SK-N-SH (cell line): ENCODE measurements at regions not wholly inside any gene's neighbourhood (a gene's known extent, or its start where the extent isn't known, plus 50 kb on each side); places are given as distances from the start of the nearest gene placed in this dataset.

Experiments
- CTCF ChIA-PET: fragments of 300-600, 350-600 bp; formaldehyde crosslinking; extraction: SDS; loops from one replicate; lab custom pipeline; 2021; lab: Yijun Ruan, JAX
- POLR2A ChIA-PET: fragments of 350-600 bp; sonication (Branson Sonifier 250); formaldehyde crosslinking; extraction: SDS; loops from one replicate; lab custom pipeline; 2020; ENCODE audit warnings: antibody characterized with exemption, inconsistent platforms; lab: Yijun Ruan, JAX
- DNase-seq: peaks from one replicate; pipeline ENCODE4 v3.0.0; 2012
- H2AFZ ChIP-seq: fragments of 200-600 bp; sonication (generic); 2 replicates; pipeline ENCODE4 v1.8.1; 2016; ENCODE audit warnings: antibody characterized with exemption, mild to moderate bottlenecking, low read depth
- H3F3A ChIP-seq: fragments of 200-600 bp; sonication (generic); replicated peaks from 2 replicates; pipeline ENCODE3; 2016; ENCODE audit warnings: antibody characterized with exemption, mild to moderate bottlenecking; ENCODE audit not compliant: insufficient read depth
- H3K27ac ChIP-seq, 2 experiments: fragments of 200-500 bp in 1 of 2; fragments of 200-600 bp in 1 of 2; sonication (Bioruptor generic) in 1 of 2; sonication (generic), shearing (Covaris generic) in 1 of 2; 2 replicates each; pipeline versions ENCODE4 v1.5.1 to v1.6.1; 2014 to 2016; ENCODE audit warnings: low read depth in 2 of 2, inconsistent platforms in 1 of 2, low read length in 1 of 2, mild to moderate bottlenecking in 1 of 2, mixed read lengths in 1 of 2
- H3K27me3 ChIP-seq: fragments of 200-600 bp; sonication (generic), shearing (Covaris generic); 2 replicates; pipeline ENCODE4 v1.6.1; 2016; ENCODE audit warnings: mixed run types; ENCODE audit not compliant: insufficient read depth
- H3K36me3 ChIP-seq, 2 experiments: fragments of 200-500 bp in 1 of 2; fragments of 200-600 bp in 1 of 2; sonication (Bioruptor generic) in 1 of 2; sonication (generic) in 1 of 2; replicated peaks in 1 of 2; 2 replicates each; pipeline versions ENCODE3 to v1.5.1; 2014 to 2016; ENCODE audit warnings: low read length in 1 of 2, mild to moderate bottlenecking in 1 of 2; ENCODE audit not compliant: insufficient read depth in 2 of 2, control insufficient read depth in 1 of 2
- H3K4me1 ChIP-seq, 2 experiments: fragments of 200-500 bp in 1 of 2; fragments of 200-600 bp in 1 of 2; sonication (Bioruptor generic) in 1 of 2; sonication (generic), shearing (Covaris generic) in 1 of 2; 2 replicates each; pipeline versions ENCODE4 v1.5.1 to v1.6.1; 2014 to 2016; ENCODE audit warnings: low read depth in 1 of 2, low read length in 1 of 2, mixed run types in 1 of 2; ENCODE audit not compliant: insufficient read depth in 2 of 2, control insufficient read depth in 1 of 2
- H3K4me2 ChIP-seq: fragments of 200-600 bp; sonication (generic), shearing (Covaris generic); 2 replicates; pipeline ENCODE4 v1.6.1; 2017; ENCODE audit warnings: mixed run types
- H3K4me3 ChIP-seq, 2 experiments: fragments of 200-500 bp in 1 of 2; fragments of 200-600 bp in 1 of 2; sonication (Bioruptor generic) in 1 of 2; sonication (generic), shearing (Covaris generic) in 1 of 2; 2 replicates each; pipeline versions ENCODE4 v1.5.1 to v1.8.1; 2014 to 2016; ENCODE audit warnings: low read depth in 2 of 2, inconsistent platforms in 1 of 2, low read length in 1 of 2, mild to moderate bottlenecking in 1 of 2, mixed read lengths in 1 of 2, moderate library complexity in 1 of 2
- H3K79me2 ChIP-seq: fragments of 200-600 bp; sonication (generic); 2 replicates; pipeline ENCODE4 v1.8.1; 2017; ENCODE audit warnings: mild to moderate bottlenecking; ENCODE audit not compliant: insufficient read depth
- H3K9ac ChIP-seq: fragments of 200-600 bp; sonication (generic); 2 replicates; pipeline ENCODE4 v1.6.1; 2017; ENCODE audit warnings: mixed run types
- H3K9me2 ChIP-seq: fragments of 200-600 bp; sonication (generic); 2 replicates; pipeline ENCODE4 v1.6.1; 2017; ENCODE audit warnings: mixed run types
- H3K9me3 ChIP-seq: fragments of 200-600 bp; sonication (generic); 2 replicates; pipeline ENCODE4 v1.6.1; 2017; ENCODE audit warnings: mixed run types, mild to moderate bottlenecking, moderate library complexity
- H4K20me1 ChIP-seq: fragments of 200-600 bp; sonication (generic); 2 replicates; pipeline ENCODE4 v1.6.1; 2017; ENCODE audit warnings: mild to moderate bottlenecking, mixed run types; ENCODE audit not compliant: insufficient read depth
- CTCF ChIP-seq: fragments of 200-600 bp; sonication (generic); IDR thresholded peaks from 2 replicates; pipeline ENCODE4 v1.6.1; 2017; ENCODE audit warnings: antibody characterized with exemption, mild to moderate bottlenecking, moderate library complexity
- ELF1 ChIP-seq: IDR thresholded peaks from 2 replicates; pipeline ENCODE4 v1.4.0; 2012
- EP300 ChIP-seq, 2 experiments: IDR thresholded peaks; 2 replicates each; pipeline versions ENCODE4 v1.4.0 to v1.6.1; 2012; ENCODE audit warnings: borderline replicate concordance in 1 of 2, low read depth in 1 of 2, low read length in 1 of 2
- FOXJ3 ChIP-seq: sonication (generic); formaldehyde crosslinking; IDR thresholded peaks from 2 replicates; pipeline ENCODE4 v1.5.1; 2020; ENCODE audit warnings: mild to moderate bottlenecking, missing genetic modification reagents
- MEF2A ChIP-seq: IDR thresholded peaks from 2 replicates; pipeline ENCODE4 v1.4.0; 2012; ENCODE audit warnings: low read depth, borderline replicate concordance
- PBX3 ChIP-seq: IDR thresholded peaks from 2 replicates; pipeline ENCODE4; 2012
- POLR2AphosphoS5 ChIP-seq: IDR thresholded peaks from 2 replicates; pipeline ENCODE4 v1.6.1; 2012; ENCODE audit warnings: low read depth, low read length
- RAD21 ChIP-seq: IDR thresholded peaks from 2 replicates; pipeline ENCODE4 v1.6.1; 2012; ENCODE audit warnings: mild to moderate bottlenecking, low read length
- RCOR1 ChIP-seq: fragments of 150-350 bp; IDR thresholded peaks from 2 replicates; pipeline ENCODE4 v1.6.1; 2017; ENCODE audit warnings: antibody characterized with exemption, low read length
- REST ChIP-seq: IDR thresholded peaks from 2 replicates; pipeline ENCODE4 v1.6.1; 2012; ENCODE audit warnings: mild to moderate bottlenecking, low read depth, low read length, moderate library complexity
- SIN3A ChIP-seq: IDR thresholded peaks from 2 replicates; pipeline ENCODE4 v1.6.1; 2012; ENCODE audit warnings: low read depth, mild to moderate bottlenecking, low read length, moderate library complexity, borderline replicate concordance
- SMC3 ChIP-seq: IDR thresholded peaks from 2 replicates; pipeline ENCODE4 v1.6.1; 2012; ENCODE audit warnings: low read depth, low read length, improper control_type of control experiment
- WGBS: methylation state at CpG from one replicate; pipeline ENCODE4 v1.1.6; 2017; ENCODE audit warnings: low lambda C conversion rate; 5-methylcytosine and 5-hydroxymethylcytosine counted together

GRCh38 chr14:86457481-86458135 is 927.7 kb downstream of the FLRT2 start:
- H3K9ac ChIP-seq: no peak overlapping the region
- 7% methylated on average over 2 of the region's 2 CpGs for WGBS
- ChIA-PET CTCF (no interaction called here), POLR2A (no interaction called here)
- H3K4me2 ChIP-seq: no peak overlapping the region
- H3K9me3 ChIP-seq: no peaks in the 10 kb centered on the region
- no peaks in the 10 kb centered on the region for H3F3A ChIP-seq
- no peaks in the 10 kb centered on the region for H3K27me3 ChIP-seq
- no peaks in the 10 kb centered on the region for H3K79me2 ChIP-seq
- no peaks in the 10 kb centered on the region for H3K4me1 ChIP-seq
- no peak overlapping the region for H3K27ac ChIP-seq
- H3K9me2 ChIP-seq: no peaks in the 10 kb centered on the region
- H3K4me3 ChIP-seq: no peak overlapping the region
- TF ChIP-seq REST: no peak
- TF ChIP-seq SIN3A: no peak
- no peak for TF ChIP-seq PBX3
- no peak for TF ChIP-seq MEF2A
- TF ChIP-seq FOXJ3 (CRISPR knock-in tag): no peak
- TF ChIP-seq POLR2AphosphoS5: no peak
- no peak for TF ChIP-seq EP300 (IDR thresholded peaks at IDR 0.05; ENCODE audit: borderline replicate concordance in 1 of 2, low read depth in 1 of 2, low read length in 1 of 2)
- TF ChIP-seq RCOR1: no peak
- no peak for TF ChIP-seq CTCF
- no peak for TF ChIP-seq RAD21
- no peak for TF ChIP-seq ELF1
- no peak for TF ChIP-seq SMC3
- DNase-seq: no peak
- no peaks in the 10 kb centered on the region for H3K36me3 ChIP-seq
- no peak overlapping the region for H2AFZ ChIP-seq
- H4K20me1 ChIP-seq: no peaks in the 10 kb centered on the region
